ENCODE measurements at regions not wholly inside any gene's neighbourhood (a gene's known extent, or its start where the extent isn't known, plus 50 kb on each side); places are given as distances from the start of the nearest gene placed in this dataset.

GRCh38 chr4:138063581-138063980 is 178.6 kb downstream of the SLC7A11 start:
- TF ChIP-seq CTCF (conservative IDR thresholded peaks at IDR 0.05; ENCODE audit: low read length) (no peak), EZH2phosphoT487 (IDR thresholded peaks at IDR 0.05; ENCODE audit: borderline replicate concordance, low read depth, low read length) (no peak)
